HG03457 (cell line): ENCODE measurements at regions not wholly inside any gene's neighbourhood (a gene's known extent, or its start where the extent isn't known, plus 50 kb on each side); places are given as distances from the start of the nearest gene placed in this dataset.

Experiments
- ATAC-seq: cut with Tn5 transposase; IDR thresholded peaks from one replicate; pipeline ENCODE4 v1.9.1; 2021; ENCODE audit warnings: moderate number of reproducible peaks; ENCODE audit not compliant: unreplicated experiment

- no peak for ATAC-seq
These were observed 971.2 kb upstream of the CDH9 start for GRCh38 chr5:28009576-28009975.

GRCh38 chr5:27996665-27997064, 958.3 kb upstream of the CDH9 start:
- ATAC-seq, result no peak

DNA sequence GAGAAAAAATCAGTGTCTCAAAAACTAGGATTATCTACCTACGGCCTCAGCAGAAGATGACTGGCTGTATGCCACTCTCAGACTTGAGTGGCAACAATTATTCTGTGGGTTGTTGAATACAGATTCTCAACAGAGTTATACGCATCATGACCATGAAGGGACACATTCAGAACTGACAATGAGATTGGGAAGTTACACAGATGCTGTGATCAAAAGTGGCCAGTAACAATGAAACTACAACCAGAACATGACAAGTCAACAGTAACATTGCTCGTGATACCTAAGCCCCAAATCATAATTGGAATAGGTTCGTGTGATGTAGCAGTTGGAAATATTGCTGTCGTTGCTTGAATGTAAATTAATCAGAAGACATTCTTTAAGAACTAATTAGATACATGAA, 957.5 kb upstream of the CDH9 start:
- ATAC-seq, result no peak

GRCh38 chr5:27978322-27978721, 939.9 kb upstream of the CDH9 start:
- ATAC-seq, result no peak

DNA sequence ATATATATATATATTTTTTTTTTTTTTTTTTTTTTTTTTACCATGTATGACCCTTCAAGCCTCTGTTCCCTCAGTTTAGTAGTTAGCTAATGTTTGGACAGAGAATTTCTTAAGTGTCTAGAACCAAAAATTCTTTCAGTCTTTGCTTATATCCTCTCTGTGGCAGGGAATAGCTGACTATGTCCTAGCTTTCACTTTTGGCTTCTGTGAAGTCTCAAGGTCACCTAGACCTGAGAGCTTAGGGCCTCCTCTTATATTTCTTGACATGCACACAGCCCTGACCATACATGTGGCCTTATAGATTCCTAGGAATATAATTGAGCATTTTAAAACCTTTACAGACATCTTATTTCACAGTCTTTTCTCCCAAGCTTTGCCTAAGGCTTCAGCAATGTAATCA, 930.8 kb upstream of the CDH9 start:
- no peak for ATAC-seq

DNA sequence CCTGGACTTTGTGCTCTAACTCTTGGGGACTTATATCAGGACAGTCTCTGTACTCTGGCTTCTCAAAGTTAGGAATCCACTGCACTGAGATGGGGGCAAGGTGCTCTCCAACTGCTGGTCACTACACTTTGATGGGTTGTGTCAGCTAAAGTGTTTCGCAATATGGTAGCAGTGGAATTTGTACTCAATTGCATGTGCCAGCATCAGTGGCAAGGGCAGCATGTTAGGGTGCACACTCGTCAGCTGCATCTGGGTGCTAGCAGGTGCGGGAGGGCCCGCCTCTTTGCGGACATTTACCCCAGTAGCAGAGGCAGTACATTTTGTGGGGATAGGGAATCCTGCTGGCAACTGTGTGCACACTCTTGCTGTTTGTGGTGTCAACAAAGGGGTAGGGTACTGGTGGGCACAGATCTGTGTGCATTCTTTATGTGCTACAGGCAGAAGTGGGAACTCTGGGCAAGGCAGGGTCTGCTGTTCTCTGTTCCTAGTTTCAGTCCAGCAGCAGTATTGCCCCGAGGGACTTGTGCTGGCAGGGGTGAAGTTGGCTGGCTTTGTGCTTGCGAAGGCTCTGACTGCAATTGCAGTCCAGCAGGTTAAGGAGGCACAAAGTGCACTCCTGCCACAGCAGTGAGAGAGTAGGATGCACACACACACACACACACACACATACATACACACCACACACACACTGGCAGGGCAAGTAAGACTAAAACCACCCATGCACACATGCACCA, 924.8 kb upstream of the CDH9 start:
- ATAC-seq, result no peak

DNA sequence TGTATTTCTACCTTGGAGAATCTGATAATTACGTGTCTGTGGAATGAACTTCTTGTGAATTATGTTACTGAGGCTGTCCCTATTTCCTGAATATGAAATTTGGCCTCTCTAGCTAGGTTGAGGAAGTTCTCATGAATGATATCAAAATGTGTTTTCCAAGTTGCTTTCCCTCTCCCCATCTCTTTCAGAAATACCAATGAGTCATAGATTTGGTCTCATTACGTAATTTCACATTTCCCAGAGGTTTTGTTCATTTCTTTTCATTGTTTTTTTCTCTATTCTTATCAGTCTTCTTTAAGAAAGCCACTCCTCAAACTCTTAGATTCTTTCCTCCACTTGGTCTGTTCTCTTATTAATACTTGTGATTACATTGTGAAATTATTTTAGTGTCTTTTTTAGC, 923.8 kb upstream of the CDH9 start:
- no peak for ATAC-seq

- ATAC-seq, result no peak
These were observed 908.7 kb upstream of the CDH9 start for GRCh38 chr5:27947088-27947487.

DNA sequence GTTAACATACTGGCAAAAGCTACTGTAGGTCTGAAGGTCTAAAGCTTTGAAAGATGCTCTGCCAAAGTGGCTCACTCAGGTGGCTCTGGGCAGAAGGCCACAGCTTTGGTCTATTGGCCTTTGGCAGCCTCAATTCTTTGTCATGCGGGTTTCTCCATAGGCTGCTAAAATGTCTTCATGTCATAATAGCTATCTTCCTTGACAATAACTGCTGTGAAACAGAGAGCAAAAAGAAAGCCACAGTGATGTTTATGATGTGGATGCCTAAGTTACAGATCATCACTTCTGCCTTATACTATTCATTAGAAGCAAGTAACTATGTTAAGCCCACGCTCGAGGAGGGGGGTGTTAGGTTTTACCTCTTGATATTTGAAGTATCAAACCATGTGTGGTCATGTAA, 906.1 kb upstream of the CDH9 start:
- no peak for ATAC-seq

- ATAC-seq, result no peak
These were observed 900.6 kb upstream of the CDH9 start for GRCh38 chr5:27938989-27939388.

- no peak for ATAC-seq
These were observed 889.7 kb upstream of the CDH9 start for GRCh38 chr5:27928060-27928459.

DNA sequence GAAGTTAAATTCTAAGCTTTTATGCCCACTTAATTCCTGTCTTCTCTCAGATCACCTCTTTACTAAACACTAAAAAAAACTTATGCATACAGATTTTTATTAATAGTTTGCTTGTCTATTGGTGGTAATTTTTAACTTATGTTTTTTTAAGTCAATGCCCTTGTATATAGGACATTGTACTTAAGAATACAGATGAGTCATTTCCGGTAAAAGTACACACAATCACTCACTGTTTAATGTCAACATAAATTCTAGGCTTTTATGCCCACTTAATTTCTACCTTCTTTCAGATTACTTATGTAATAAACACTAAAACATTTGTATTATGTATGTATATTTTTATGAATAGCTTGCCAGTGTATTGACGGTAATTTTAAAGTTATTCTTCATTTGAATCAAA, 872.8 kb upstream of the CDH9 start:
- no peak for ATAC-seq

DNA sequence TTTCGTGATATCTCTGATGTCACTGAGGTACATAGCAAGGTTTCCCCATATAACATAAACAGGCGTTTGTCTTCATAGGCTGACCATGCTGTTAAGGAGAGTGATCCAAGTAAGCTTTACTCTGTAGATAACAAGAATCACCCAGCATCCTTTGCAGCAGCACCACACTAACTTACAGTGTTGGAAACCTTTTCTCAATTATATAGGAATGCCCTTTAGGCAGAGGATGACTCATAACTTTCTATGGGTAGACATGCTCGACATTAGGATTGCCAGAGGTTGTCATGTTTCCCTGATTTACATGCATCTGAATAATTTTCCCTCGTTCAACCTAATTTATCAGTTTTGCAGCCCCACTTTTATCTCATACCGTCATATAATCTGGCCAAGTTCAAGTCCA, 870.0 kb upstream of the CDH9 start:
- no peak for ATAC-seq

- no peak for ATAC-seq
These were observed 868.7 kb upstream of the CDH9 start for GRCh38 chr5:27906931-27907601.

- ATAC-seq, result no peak
These were observed 868.1 kb upstream of the CDH9 start for GRCh38 chr5:27906481-27906880.

DNA sequence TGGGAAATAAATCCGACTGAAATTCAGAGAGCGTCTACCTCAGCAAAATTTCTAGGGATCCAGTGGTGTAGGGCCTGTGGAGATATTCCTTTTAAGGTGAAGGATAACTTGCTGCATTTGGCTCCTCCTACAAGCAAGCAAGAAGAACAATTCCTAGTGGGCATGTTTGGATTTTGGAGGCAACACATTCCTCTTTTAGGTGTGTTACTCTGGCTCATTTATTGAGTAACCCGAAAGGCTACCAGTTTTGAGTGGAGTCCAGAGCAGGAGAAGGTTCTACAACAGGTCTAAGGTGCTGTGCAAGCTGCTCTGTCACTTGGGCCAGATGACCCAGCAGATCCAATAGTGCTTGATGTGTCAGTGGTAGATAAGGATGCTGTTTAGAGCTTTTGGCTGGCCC, 862.4 kb upstream of the CDH9 start:
- ATAC-seq, result no peak

DNA sequence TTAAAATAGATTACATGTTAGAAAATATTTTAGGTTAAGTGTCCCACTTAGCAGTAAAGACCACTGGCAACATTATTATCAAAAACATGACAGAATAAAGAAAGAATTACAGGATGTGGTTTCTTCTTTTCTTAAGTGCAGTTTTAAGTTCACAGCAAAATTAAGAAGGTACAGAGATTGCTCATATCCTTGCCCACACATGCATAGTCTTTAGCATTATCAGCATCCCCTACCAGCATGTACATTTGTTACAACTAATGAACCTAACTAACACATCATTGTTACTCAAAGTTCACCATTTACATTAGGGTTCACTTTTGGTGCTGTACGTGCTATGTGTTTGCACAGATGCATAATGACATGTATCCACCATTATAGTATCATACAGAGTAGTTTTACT, 837.7 kb upstream of the CDH9 start:
- no peak for ATAC-seq

- no peak for ATAC-seq
These were observed 836.8 kb upstream of the CDH9 start for GRCh38 chr5:27875148-27875547.

DNA sequence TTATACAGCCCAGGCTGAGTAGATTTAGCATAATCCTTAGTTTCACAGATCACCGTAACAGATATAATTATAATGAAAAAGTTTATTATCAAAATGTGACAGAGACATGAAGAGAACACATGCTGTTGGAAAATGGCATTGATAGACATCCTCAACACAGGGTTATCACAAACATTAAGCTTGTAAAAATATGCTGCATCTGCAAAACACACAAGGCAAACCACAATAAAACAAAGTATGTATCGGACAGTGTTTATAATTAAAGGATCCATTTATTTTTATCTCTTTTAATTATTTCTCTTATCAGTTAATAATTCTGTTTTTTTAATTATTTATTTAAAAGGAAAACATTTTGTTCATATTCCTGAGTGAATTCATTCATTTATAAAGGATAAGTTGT, 829.9 kb upstream of the CDH9 start:
- ATAC-seq, result no peak

- ATAC-seq, result no peak
These were observed 817.1 kb upstream of the CDH9 start for GRCh38 chr5:27855491-27855890.

GRCh38 chr5:27854243-27854852, 816.0 kb upstream of the CDH9 start:
- ATAC-seq, result no peak

DNA sequence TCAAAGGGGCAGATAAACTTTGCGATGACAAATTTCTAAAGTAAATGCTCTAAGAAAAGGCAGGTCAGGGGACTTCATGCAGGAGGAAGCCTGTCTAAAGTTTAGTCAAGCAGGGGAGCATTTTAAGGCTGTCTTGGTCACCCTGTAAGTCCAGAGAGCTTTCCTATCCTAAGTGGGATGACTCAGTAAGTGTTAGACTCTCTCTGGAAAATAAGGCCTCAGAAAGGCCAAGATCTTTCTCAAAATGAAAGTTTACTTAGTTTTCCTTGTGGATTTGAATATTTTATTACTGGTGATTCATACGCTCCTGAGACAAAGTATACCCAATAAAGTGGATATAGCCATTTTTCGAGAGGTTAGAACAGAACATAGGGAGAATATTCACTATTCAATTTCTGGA, 806.9 kb upstream of the CDH9 start:
- no peak for ATAC-seq
